ENCODE measurements at regions not wholly inside any gene's neighbourhood (a gene's known extent, or its start where the extent isn't known, plus 50 kb on each side); places are given as distances from the start of the nearest gene placed in this dataset.

DNA sequence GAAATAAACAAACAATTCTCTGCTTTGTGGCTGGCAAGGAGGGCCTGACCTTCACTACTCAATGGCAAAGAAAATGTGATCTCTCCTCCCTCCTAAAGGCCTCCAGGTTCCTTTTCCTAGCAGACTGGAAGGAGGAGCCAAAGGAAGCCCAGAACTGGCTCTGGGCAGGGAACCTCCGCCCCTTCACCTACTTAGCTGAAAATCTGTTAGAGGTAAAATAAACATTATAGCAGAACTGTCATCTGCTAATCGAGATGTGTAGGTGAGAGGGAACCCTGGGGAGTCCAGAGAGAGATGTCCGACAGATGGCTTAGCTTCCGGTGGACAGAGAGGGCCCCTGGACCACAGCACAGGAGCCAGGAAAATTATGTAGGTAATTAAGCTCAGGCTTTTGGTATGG is 75.2 kb upstream of the KCNA3 start:
- no peak for DNase-seq (ENCODE audit: low spot score)

DNA sequence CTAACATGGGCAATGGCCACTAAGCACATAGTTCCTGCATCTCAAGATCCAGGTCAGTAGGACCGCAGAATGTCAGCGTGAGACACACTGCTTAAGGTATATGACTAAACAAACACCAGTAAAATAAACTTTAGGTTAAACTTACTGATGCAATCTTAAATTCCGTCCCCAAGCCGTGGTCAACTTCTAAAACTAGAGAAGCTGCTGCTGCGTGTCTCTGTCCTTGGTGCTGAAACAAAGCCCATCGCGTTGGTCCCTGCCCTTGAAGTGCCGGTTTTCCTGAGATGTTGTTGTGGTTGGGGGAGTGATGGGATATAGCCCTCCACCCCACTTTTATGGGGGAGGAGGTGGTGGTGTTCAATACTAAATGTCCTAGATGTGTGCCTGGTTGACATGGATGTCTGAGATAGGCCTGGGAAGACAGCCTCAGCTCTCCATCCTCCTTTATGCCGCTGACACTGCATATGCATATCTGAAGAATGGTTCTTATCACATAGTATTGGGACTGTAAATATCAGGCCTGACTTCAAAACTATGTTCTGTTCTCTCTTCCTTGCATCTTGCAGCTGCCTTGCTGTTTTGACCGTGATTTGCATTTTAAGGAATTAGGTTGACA is 72.0 kb upstream of the KCNA3 start:
- Mint-ChIP-seq H3K27me3 (ENCODE audit: low read depth) (peaks cover 30% of the 10 kb centered on the region), H3K36me3 (ENCODE audit: low read depth) (no peaks in the 10 kb centered on the region), H3K4me1 (ENCODE audit: low read depth) (no peaks in the 10 kb centered on the region), H3K4me3 (no peak overlapping the region), H3K9me3 (no peaks in the 10 kb centered on the region), H3K27ac (no peak overlapping the region)
- peak; percentile 47 for DNase-seq (ENCODE audit: low spot score)

More for the DNA sequence above, 75.2 kb upstream of the KCNA3 start:
- Mint-ChIP-seq H3K36me3 (ENCODE audit: low read depth) (no peaks in the 10 kb centered on the region), H3K27me3 (ENCODE audit: low read depth) (peaks cover 30% of the 10 kb centered on the region), H3K9me3 (no peaks in the 10 kb centered on the region), H3K27ac (no peak overlapping the region), H3K4me3 (no peak overlapping the region), H3K4me1 (ENCODE audit: low read depth) (no peaks in the 10 kb centered on the region)

DNA sequence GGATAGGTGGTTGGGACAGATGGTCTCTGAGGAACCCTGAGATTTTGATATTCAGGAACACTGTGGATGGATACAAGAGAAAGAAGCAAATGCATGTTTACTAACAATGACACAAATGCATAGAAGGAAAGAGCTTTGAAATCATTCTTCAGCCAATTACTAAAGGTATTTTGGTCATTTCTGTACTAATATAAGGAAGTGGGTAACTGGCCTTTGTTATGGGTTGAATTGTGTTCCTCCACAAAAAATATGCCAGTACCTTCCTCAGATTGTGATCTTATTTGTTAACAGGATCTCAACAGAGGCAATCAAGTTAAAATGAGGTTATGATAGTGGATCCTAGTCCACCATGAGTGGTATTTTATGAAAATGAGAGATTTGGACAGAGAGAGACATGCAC is 68.7 kb upstream of the KCNA3 start:
- Mint-ChIP-seq H3K27me3 (ENCODE audit: low read depth) (peaks cover 24% of the 10 kb centered on the region), H3K36me3 (ENCODE audit: low read depth) (no peaks in the 10 kb centered on the region), H3K4me3 (no peak overlapping the region), H3K4me1 (ENCODE audit: low read depth) (no peaks in the 10 kb centered on the region), H3K9me3 (no peaks in the 10 kb centered on the region), H3K27ac (no peak overlapping the region)
- DNase-seq (ENCODE audit: low spot score) = no peak

DNA sequence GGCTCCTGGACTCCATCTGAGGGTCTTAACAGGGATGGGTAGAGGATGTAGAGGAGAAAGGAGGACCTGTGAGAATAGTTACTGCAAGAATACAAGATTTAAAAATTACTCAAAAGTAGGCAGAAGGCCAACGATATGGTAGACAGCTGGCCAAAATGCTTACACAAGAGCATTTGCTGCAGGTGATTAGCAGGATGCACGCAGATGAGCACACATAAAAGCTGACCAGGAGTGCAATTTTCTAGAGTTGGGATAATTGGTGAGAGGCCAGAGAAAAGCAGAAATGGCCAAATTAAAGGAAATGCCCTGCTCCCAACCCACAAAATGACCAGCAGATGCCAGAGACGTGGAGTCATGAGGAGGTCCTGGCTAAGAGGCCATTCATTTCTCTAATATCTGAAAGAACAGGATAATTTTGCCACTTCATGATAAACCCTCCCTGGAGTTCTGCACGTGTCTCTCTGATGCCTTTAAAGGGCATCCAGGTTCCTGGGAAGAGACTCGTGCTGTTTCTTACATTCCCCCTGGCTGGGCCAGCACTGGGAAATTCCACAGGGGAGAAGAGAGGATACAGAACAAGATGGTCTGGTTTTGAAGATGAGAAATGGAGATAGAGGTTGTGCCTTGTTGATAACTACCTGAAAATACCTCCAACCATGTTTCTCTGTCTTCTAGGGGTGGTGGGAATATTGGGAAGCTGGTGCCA is 62.3 kb upstream of the KCNA3 start:
- Mint-ChIP-seq H3K4me3 (no peak overlapping the region), H3K27ac (no peak overlapping the region), H3K4me1 (ENCODE audit: low read depth) (no peaks in the 10 kb centered on the region), H3K36me3 (ENCODE audit: low read depth) (no peaks in the 10 kb centered on the region), H3K9me3 (no peaks in the 10 kb centered on the region), H3K27me3 (ENCODE audit: low read depth) (peaks cover 32% of the 10 kb centered on the region)
- DNase-seq (ENCODE audit: low spot score) = no peak

DNA sequence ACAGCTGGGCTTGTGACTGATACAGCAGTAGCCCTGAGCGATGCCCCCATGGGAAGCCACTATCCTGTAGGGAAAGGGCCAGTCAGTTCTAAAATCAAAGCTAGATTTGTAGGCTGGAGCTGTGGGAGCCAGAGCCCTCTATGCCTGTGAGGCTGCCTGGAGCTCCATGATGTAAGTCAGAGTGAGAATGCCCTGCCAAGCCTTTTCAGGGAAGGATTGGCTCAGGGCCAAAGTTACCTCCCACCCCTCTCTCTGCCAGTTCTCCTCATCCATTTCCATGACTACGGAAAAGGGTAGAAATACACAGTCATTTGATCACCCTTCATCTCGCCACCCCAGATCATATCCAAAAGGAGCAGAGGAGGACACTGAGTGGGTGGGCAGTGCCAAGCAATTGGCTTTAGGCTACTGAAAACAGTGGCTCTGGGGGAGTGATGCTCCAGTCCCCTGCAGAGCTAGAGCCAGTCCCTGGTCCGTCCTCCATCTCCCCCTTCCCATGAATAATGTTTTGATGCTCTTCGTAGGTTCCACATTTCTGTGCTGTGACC is 59.5 kb upstream of the KCNA3 start:
- Mint-ChIP-seq H3K27me3 (ENCODE audit: low read depth) (peaks cover 28% of the 10 kb centered on the region), H3K27ac (no peak overlapping the region), H3K9me3 (no peaks in the 10 kb centered on the region), H3K4me3 (no peak overlapping the region), H3K4me1 (ENCODE audit: low read depth) (no peaks in the 10 kb centered on the region), H3K36me3 (ENCODE audit: low read depth) (no peaks in the 10 kb centered on the region)
- no peak for DNase-seq (ENCODE audit: low spot score)

DNA sequence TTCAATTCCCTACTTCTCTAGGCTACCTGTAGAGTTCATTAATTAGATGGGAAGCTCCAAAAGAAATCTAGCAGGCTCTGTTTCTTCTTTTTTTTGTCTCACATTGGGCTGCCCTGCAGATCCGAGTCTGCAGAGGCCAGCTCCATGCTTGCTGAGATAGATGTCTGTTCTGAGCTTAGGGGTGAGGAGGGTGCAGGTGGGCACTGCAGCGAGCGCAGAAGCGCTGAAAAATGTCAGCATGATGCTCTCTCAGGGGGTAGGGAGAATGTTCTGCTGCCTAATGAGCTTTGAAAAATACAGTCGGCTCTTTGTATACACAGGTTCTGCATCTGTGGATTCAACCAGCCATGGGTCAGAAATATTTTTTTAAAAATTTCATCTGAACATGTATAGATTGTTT is 56.8 kb upstream of the KCNA3 start:
- Mint-ChIP-seq H3K4me3 (no peak overlapping the region), H3K27me3 (ENCODE audit: low read depth) (peaks cover 26% of the 10 kb centered on the region), H3K4me1 (ENCODE audit: low read depth) (peaks cover 17% of the 10 kb centered on the region), H3K36me3 (ENCODE audit: low read depth) (no peaks in the 10 kb centered on the region), H3K9me3 (no peaks in the 10 kb centered on the region), H3K27ac (no peak overlapping the region)
- DNase-seq (ENCODE audit: low spot score) = no peak

DNA sequence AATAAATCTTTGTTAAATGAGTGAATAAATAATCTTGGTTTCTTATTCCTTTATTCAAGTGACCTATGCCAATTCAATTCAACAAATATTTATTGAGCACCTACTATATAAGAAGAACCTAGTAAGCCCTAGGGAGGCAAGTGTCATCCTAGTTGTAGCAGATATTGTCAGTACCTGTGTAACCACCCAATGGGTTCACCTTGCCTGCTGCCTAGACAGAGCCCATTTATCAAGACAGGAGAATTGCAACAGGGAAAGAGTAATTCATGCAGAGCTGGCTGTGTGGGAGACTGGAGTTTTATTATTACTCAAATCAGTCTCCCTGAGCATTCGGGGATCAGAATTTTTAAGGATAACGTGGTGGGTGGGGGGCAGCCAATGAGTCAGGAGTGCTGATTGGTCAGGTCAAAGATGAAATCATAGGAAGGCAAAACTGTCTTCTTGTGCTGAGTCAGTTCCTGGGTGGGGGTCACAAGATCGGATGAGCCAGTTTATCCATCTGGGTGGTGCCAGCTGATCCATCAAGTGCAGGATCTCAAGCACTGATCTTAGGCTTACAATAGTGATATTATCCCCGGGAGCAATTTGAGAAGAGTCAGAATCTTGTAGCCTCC is 53.8 kb upstream of the KCNA3 start:
- Mint-ChIP-seq H3K9me3 (no peaks in the 10 kb centered on the region), H3K4me3 (no peak overlapping the region), H3K27ac (no peak overlapping the region), H3K27me3 (ENCODE audit: low read depth) (peaks cover 9% of the 10 kb centered on the region), H3K36me3 (ENCODE audit: low read depth) (no peaks in the 10 kb centered on the region), H3K4me1 (ENCODE audit: low read depth) (peaks cover 26% of the 10 kb centered on the region)
- DNase-seq (ENCODE audit: low spot score) = no peak

DNA sequence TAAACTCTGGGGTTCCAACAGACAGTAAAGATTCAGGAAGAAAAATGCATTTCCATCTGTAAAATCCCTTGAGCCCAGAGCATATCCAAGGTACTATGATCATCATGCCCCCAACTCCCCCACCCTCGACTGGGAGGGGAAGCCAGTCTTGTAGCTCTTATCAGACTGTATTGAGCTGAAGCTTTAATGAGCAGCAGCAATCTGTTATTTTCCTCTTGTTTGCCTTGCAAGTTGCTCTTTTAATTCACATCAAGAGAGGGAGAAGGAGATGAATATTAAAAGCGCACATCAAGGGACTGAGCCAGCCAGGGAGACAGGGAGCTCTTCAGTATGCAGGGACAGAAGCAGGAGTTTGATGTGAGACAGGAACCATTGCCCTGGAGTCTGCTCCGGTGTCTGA is 52.5 kb upstream of the KCNA3 start:
- no peaks in the 10 kb centered on the region for H3K9me3 Mint-ChIP-seq
- no peaks in the 10 kb centered on the region for H3K36me3 Mint-ChIP-seq (ENCODE audit: low read depth)
- DNase-seq (ENCODE audit: low spot score) = no peak
- peak overlapping the region; percentile 16 for H3K27ac Mint-ChIP-seq
- H3K4me3 Mint-ChIP-seq = peak overlapping the region; percentile 56
- peaks cover 26% of the 10 kb centered on the region for H3K4me1 Mint-ChIP-seq (ENCODE audit: low read depth)
- H3K27me3 Mint-ChIP-seq (ENCODE audit: low read depth) = peaks cover 4% of the 10 kb centered on the region

DNA sequence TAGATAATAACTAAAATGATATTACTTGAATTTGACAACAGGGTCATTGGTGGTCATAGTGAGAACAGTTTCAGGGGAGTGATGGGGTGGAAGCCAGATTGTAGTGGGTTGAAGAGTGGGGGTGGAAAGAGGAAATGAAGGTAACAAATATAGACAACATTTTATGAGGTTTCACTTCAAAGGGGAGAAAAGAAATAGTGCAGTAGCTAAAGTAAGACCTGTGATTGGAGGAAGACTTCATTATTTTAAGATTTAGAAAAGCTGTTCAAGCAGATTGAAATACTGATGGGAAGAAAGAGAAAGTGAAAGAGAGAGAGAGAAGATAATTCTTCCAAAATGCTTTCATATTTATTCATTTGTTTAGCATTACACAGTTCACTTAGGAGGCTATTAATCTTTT is 52.0 kb upstream of the KCNA3 start:
- Mint-ChIP-seq H3K36me3 (ENCODE audit: low read depth) (no peaks in the 10 kb centered on the region), H3K4me3 (peak overlapping the region; percentile 56), H3K9me3 (no peaks in the 10 kb centered on the region), H3K27me3 (ENCODE audit: low read depth) (peaks cover 2% of the 10 kb centered on the region), H3K4me1 (ENCODE audit: low read depth) (peaks cover 26% of the 10 kb centered on the region), H3K27ac (peak overlapping the region; percentile 16)
- DNase-seq (ENCODE audit: low spot score) = no peak

Data from T-helper 2 cell treated with Interferon-gamma antibody and Interleukin-4, amounts not matched to agents 5 μg/mL and 100 μg/mL, for 36 hours (primary cell).